RKO (cell line): ENCODE measurements at regions not wholly inside any gene's neighbourhood (a gene's known extent, or its start where the extent isn't known, plus 50 kb on each side); places are given as distances from the start of the nearest gene placed in this dataset.

Source experiments
- DNase-seq: peaks from one replicate; pipeline ENCODE4 v3.0.0-alpha.2; 2016; ENCODE audit warnings: low spot score

DNA sequence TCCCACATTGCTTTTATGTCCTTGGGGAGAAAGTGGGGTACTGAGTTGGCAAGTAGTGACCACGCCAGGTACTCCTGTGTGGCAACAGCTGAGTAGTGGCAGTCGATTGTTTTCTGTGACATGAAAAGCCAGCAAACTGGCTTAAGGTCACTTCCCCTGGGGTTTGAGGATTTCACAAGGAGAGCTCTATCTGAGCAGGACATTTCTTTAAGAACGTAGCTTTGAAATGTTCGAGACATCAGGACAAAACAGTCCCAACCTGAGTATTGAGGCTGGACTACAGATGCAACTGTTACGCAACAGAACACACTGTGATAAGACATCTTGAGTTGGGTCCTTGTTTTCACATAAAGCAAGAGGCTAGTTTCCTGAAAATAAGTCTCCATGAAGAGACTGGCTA lies 146.7 kb upstream of the KLF14 start:
- peak; percentile 25 for DNase-seq

- DNase-seq: peak; percentile 33
These were observed 147.2 kb upstream of the KLF14 start for GRCh38 chr7:130881091-130881798.

GRCh38 chr7:130881799-130882141 lies 147.8 kb upstream of the KLF14 start:
- DNase-seq: peak; percentile 24

DNA sequence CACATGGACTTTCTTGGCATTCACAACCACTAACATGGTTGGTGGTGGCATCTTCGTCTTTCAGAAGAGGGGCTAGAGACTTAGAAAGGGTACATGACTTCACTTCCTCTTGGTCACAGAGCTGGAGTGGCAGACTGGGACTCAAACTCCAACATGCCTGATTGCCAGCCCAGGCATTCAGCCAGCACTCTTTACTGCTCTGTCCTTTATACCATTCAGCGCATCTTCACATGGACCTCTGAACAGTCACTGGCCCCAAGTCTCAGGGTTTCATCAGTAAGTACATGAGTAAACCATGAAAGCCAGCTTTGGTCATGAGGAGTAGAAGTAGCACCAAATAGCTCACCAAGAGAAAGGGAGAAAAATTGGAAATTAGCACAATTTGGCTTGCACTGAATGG lies 148.4 kb upstream of the KLF14 start:
- peak; percentile 45 for DNase-seq

DNA sequence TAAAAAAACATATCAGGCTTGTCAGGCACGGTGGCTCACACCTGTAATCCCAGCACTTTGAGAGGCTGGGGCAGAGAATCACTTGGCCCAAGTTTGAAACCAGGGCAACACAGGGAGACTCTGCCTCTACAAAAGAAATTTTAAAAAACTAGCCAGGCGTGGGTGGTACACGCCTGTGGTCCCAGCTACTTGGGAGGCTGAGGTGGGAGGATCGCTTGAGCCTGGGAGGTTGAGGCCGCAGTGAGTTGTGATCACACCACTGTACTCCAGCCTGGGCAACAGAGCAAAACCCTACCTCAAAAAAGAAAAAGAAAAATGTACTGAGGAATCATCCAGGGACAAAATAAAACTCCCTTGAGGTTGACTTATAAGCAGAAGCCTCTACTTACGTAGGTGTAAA lies 149.9 kb upstream of the KLF14 start:
- DNase-seq: no peak

DNA sequence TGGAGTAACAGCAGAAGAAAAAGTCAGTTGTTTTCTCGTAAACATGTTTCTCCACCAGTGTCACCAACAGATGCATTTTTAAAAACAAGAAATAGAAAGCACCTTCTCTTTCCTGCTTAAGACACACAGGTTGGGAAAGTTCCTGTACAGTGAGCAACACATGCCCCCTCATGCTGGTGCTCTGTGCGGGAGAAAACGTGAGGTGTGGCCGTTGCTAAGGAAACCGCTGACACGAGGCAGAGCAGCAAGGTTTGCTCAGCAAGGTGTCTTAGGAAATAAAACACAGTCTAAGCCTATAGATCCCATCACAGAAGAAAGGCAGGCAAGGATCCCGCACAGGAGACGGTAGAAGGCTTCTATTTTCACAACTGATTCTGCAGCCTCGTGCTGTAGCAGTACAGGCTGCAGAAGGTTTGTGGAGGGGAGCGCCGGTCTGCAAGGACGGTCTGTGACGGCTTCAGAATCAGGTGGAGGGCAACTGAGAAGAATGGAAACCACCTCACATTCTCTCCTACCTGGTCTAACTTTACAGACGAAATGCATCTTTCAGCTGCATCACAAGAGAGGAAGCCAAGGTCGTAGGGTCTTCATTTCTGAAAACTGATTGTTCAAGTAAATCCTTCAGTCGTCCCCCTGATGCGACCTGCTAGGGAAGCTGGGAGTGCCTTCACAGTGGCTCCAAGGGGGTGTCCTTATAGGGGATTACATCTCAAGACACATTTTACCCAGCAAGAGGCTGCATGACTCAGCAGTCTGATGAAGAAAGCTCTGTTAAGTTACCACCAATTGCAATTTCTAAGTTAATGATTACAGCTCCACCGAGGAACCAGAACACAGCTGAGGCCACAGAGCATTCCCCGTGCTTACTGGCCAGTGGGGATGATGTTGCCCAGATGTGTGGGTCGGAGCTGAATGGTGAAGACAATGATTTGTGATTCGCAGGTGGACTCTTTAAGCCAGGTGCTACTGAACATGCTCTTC lies 150.7 kb upstream of the KLF14 start:
- peak; percentile 36 for DNase-seq

GRCh38 chr7:130886438-130887135 lies 152.6 kb upstream of the KLF14 start:
- no peak for DNase-seq

DNA sequence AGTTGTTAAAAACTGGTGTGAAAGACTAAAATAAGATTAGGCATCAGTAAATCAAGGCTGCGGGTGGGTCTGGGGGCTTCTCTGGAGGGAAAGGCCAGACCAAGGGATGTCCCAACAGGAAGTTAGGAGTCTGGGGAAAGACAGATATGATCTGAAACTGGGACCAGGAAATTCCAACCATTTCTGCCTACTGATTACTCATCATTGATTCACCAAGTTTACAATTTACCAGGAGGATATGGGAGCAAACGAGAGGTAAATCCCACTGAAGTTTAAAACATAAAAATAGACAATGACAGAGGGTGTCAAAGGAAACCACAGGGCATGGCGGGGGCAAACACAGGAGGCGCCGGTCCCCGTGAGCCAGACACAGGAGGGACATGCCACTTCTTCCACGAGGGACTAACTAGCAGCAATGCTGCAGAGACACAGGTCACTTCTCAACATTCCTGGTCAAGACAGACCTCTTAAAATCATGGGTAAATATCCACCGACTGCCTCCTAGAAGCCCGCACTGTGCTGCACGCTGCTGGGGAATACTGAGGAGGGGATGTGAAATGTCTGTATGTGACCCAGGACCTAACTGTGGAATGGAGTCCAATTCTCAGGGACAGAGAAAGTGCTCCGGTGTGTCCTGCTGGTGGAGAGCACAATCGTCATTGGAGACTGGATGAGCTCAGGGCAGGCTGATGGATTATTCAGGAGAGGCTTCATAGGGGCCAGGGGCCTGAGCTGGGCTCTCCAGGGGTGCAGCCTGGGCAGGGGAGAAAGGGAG lies 153.4 kb upstream of the KLF14 start:
- DNase-seq: peak; percentile 93

- DNase-seq: peak; percentile 68
These were observed 154.0 kb upstream of the KLF14 start for GRCh38 chr7:130887957-130888371.

DNA sequence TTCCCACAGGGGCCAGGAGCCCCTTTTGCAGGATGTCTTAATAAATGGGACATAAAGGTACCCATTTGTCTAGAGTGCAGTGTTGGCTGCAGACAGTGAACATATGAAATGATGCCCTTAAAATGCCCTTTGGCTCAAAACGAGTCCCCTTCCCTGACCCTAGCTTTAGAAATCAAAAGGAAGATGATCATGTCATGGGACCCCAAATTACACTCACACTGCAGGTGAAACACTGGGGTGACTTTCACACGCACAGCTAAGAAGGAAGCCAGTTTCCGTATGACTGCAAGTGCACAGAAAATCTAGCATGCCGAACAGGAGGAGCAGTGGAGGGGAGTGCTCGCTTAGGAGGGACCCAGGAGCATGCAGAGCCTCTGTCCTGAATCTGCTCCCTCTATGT lies 154.5 kb upstream of the KLF14 start:
- DNase-seq: no peak

- no peak for DNase-seq
These were observed 156.4 kb upstream of the KLF14 start for GRCh38 chr7:130890176-130891020.

- DNase-seq: peak; percentile 84
These were observed 157.5 kb upstream of the KLF14 start for GRCh38 chr7:130891254-130892094.

- DNase-seq: peak; percentile 93
These were observed 159.5 kb upstream of the KLF14 start for GRCh38 chr7:130893441-130893894.

- peak; percentile 80 for DNase-seq
These were observed 160.3 kb upstream of the KLF14 start for GRCh38 chr7:130894146-130894908.

GRCh38 chr7:130894909-130895750 lies 161.1 kb upstream of the KLF14 start:
- no peak for DNase-seq

DNA sequence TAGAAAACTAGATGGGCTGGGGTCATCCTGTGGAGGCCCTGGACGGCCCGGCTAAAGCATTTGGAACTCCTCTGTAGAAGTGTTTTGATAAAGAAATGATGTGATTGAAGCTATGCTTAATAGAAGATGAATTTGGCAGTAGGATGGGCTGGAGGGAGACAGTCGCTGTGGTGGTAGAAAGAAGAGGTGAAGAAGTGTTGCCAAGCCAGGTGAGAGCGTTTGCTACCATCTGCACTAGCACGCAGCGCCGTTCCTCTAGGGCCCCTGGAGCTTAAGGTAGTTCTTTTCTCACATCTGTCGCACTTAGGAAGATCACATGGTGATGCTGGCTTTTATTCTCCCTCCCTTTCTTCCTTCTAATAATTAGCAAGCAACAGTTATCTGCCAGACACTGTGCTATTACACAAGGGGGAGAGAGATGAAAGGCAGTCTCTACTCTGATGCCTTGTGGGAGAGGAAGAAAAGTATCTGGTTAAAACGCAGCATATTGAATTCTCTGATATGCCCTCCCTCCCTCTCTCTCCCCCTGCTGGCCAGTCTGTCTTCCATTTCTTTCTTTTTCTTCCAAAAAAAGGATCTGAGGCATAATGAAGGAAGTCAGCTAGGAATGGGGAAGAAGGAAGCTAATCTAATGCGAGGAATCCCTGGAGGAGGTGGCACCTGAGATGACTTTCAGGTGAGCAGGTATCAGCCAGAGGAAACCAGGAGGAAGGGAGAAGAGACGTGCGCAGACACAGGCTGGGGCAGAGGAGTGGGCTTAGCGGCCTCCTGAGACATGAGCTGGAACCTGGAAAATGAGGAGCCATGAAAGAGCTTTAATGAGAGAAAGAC lies 162.3 kb upstream of the KLF14 start:
- no peak for DNase-seq

- peak; percentile 93 for DNase-seq
These were observed 163.0 kb upstream of the KLF14 start for GRCh38 chr7:130896898-130897514.
